ENCODE measurements at regions not wholly inside any gene's neighbourhood (a gene's known extent, or its start where the extent isn't known, plus 50 kb on each side); places are given as distances from the start of the nearest gene placed in this dataset.
"Not testable (repeated sequence)": the region's sequence is repeated elsewhere in the genome, so short reads cannot be mapped to it uniquely, and the experiment has no call there.

- peak; percentile 21 for DNase-seq (ENCODE audit: low spot score)
- CTCF ChIA-PET, result no interaction called here
- POLR2A ChIA-PET (ENCODE audit: low non-redundant PET), result no interaction called here
- TF ChIP-seq CTCF (conservative IDR thresholded peaks at IDR 0.05; ENCODE audit: low read depth), result no peak
- no peak overlapping the region for H3K27ac ChIP-seq
These were observed 140.2 kb downstream of the CEP120 start for GRCh38 chr5:123283031-123283430.

- no peak for TF ChIP-seq CTCF (conservative IDR thresholded peaks at IDR 0.05; ENCODE audit: low read depth)
- no peak for DNase-seq (ENCODE audit: low spot score)
These were observed 140.8 kb downstream of the CEP120 start for GRCh38 chr5:123282444-123282843.

DNA sequence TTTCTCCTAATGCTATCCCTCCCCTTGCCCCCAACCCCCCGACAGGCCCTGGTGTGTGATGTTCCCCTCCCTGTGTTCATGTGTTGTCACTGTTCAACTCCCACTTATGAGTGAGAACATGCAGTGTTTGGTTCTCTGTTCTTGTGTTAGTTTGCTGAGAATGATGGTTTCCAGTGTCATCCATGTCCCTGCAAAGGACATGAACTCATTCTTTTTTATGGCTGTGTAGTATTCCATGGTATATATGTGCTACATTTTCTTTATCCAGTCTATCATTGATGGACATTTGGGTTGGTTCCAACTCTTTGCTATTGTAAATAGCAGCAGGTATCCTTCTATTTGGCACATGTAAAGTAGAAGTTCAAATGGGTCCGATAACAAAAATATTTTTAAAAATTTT is 142.3 kb downstream of the CEP120 start:
- H3K27ac ChIP-seq; POLR2A ChIA-PET (ENCODE audit: low non-redundant PET); CTCF ChIA-PET; DNase-seq (ENCODE audit: low spot score): not testable (repeated sequence)

More at GRCh38 chr5:123282444-123282843, 140.8 kb downstream of the CEP120 start:
- CTCF ChIA-PET, result interaction anchor here (0.6 kb wide), 1 partner anchor 8 kb away, joined by 3 read pairs; no protein-coding TSS in a partner anchor
- POLR2A ChIA-PET (ENCODE audit: low non-redundant PET), result no interaction called here
- H3K27ac ChIP-seq, result no peak overlapping the region

GRCh38 chr5:123279136-123279535 is 144.1 kb downstream of the CEP120 start:
- no peak for DNase-seq (ENCODE audit: low spot score)
- no peak for TF ChIP-seq CTCF (conservative IDR thresholded peaks at IDR 0.05; ENCODE audit: low read depth)
- no peak overlapping the region for H3K27ac ChIP-seq
- POLR2A ChIA-PET (ENCODE audit: low non-redundant PET), result no interaction called here
- CTCF ChIA-PET, result no interaction called here

DNA sequence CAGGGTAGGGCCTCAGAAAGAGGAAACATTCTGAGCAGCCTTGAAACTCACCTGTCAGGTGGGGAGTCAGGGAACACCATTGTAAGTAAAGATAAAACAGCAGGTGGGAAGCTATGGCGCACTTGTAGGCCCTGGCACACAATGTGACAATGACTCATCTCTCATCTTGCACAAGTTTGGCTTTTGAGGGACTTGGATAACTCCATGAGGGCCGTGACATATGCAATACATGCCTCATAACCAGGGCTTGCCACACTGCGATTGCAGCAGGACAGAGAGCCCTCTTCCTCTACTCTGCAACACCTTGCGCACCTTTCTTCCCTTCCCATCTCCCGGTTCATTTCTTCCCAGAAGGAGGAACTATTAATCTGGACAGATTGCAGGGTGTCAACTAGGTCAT is 144.9 kb downstream of the CEP120 start:
- ChIA-PET POLR2A (ENCODE audit: low non-redundant PET) (no interaction called here), CTCF (no interaction called here)
- no peak for DNase-seq (ENCODE audit: low spot score)
- no peak for TF ChIP-seq CTCF (conservative IDR thresholded peaks at IDR 0.05; ENCODE audit: low read depth)
- H3K27ac ChIP-seq, result no peak overlapping the region

- TF ChIP-seq CTCF (conservative IDR thresholded peaks at IDR 0.05; ENCODE audit: low read depth), result 0 out of 2 replicates have a peak, but pooled peaks have one; percentile 3
- CTCF ChIA-PET, result no interaction called here
- POLR2A ChIA-PET (ENCODE audit: low non-redundant PET), result no interaction called here
- DNase-seq (ENCODE audit: low spot score), result no peak
- H3K27ac ChIP-seq, result no peak overlapping the region
These were observed 149.2 kb downstream of the CEP120 start for GRCh38 chr5:123273984-123274383.

- CTCF ChIA-PET, result no interaction called here
- no peak overlapping the region for H3K27ac ChIP-seq
- no peak for DNase-seq (ENCODE audit: low spot score)
- POLR2A ChIA-PET (ENCODE audit: low non-redundant PET), result no interaction called here
- no peak for TF ChIP-seq CTCF (conservative IDR thresholded peaks at IDR 0.05; ENCODE audit: low read depth)
These were observed 150.1 kb downstream of the CEP120 start for GRCh38 chr5:123273095-123273494.

Measured in RWPE1 (cell line).